ENCODE measurements at regions not wholly inside any gene's neighbourhood (a gene's known extent, or its start where the extent isn't known, plus 50 kb on each side); places are given as distances from the start of the nearest gene placed in this dataset.
"Not testable (repeated sequence)": the region's sequence is repeated elsewhere in the genome, so short reads cannot be mapped to it uniquely, and the experiment has no call there.

GRCh38 chr1:196009362-196009761, 598.9 kb downstream of the KCNT2 start:
- H3K27me3 Mint-ChIP-seq = no peaks in the 10 kb centered on the region
- POLR2A ChIA-PET = no interaction called here

GRCh38 chr1:196007763-196008162, 600.5 kb downstream of the KCNT2 start:
- ChIA-PET CTCF (no interaction called here), POLR2A (no interaction called here)
- Mint-ChIP-seq H3K36me3 (ENCODE audit: low read depth) (no peaks in the 10 kb centered on the region), H3K27me3 (no peaks in the 10 kb centered on the region), H3K4me3 (no peak overlapping the region), H3K4me1 (no peaks in the 10 kb centered on the region), H3K27ac (no peak overlapping the region), H3K9me3 (no peaks in the 10 kb centered on the region)
- no peak for DNase-seq

More at GRCh38 chr1:196009362-196009761, 598.9 kb downstream of the KCNT2 start:
- no peaks in the 10 kb centered on the region for H3K9me3 Mint-ChIP-seq
- no peaks in the 10 kb centered on the region for H3K4me1 Mint-ChIP-seq
- H3K4me3 Mint-ChIP-seq = no peak overlapping the region
- H3K27ac Mint-ChIP-seq = no peak overlapping the region
- H3K36me3 Mint-ChIP-seq (ENCODE audit: low read depth) = no peaks in the 10 kb centered on the region
- DNase-seq = no peak
- CTCF ChIA-PET = no interaction called here

- CTCF ChIA-PET = no interaction called here
- H3K9me3 Mint-ChIP-seq = no peaks in the 10 kb centered on the region
- no peak overlapping the region for H3K27ac Mint-ChIP-seq
Measured at GRCh38 chr1:196005426-196005825, 602.8 kb downstream of the KCNT2 start.

GRCh38 chr1:196004388-196004787, 603.9 kb downstream of the KCNT2 start:
- CTCF ChIA-PET; H3K4me1 Mint-ChIP-seq; POLR2A ChIA-PET; DNase-seq; H3K36me3 Mint-ChIP-seq (ENCODE audit: low read depth); H3K9me3 Mint-ChIP-seq; H3K27me3 Mint-ChIP-seq; H3K4me3 Mint-ChIP-seq; H3K27ac Mint-ChIP-seq: not testable (repeated sequence)

More at GRCh38 chr1:196005426-196005825, 602.8 kb downstream of the KCNT2 start:
- Mint-ChIP-seq H3K27me3 (no peaks in the 10 kb centered on the region), H3K4me3 (no peak overlapping the region), H3K4me1 (no peaks in the 10 kb centered on the region), H3K36me3 (ENCODE audit: low read depth) (no peaks in the 10 kb centered on the region)
- no peak for DNase-seq
- POLR2A ChIA-PET = no interaction called here

GRCh38 chr1:196002906-196003305, 605.3 kb downstream of the KCNT2 start:
- ChIA-PET POLR2A (no interaction called here), CTCF (no interaction called here)
- no peaks in the 10 kb centered on the region for H3K27me3 Mint-ChIP-seq
- H3K4me3 Mint-ChIP-seq = no peak overlapping the region
- no peaks in the 10 kb centered on the region for H3K9me3 Mint-ChIP-seq
- H3K27ac Mint-ChIP-seq = no peak overlapping the region
- H3K4me1 Mint-ChIP-seq = no peaks in the 10 kb centered on the region
- no peaks in the 10 kb centered on the region for H3K36me3 Mint-ChIP-seq (ENCODE audit: low read depth)
- DNase-seq = no peak

- CTCF ChIA-PET; DNase-seq; POLR2A ChIA-PET; H3K4me3 Mint-ChIP-seq; H3K4me1 Mint-ChIP-seq; H3K9me3 Mint-ChIP-seq; H3K27me3 Mint-ChIP-seq; H3K36me3 Mint-ChIP-seq (ENCODE audit: low read depth); H3K27ac Mint-ChIP-seq: not testable (repeated sequence)
Measured at GRCh38 chr1:196002296-196002695, 605.9 kb downstream of the KCNT2 start.

GRCh38 chr1:196001188-196001587, 607.1 kb downstream of the KCNT2 start:
- Mint-ChIP-seq H3K27me3 (no peaks in the 10 kb centered on the region), H3K27ac (no peak overlapping the region), H3K9me3 (no peaks in the 10 kb centered on the region), H3K36me3 (ENCODE audit: low read depth) (no peaks in the 10 kb centered on the region), H3K4me1 (no peaks in the 10 kb centered on the region), H3K4me3 (no peak overlapping the region)
- CTCF ChIA-PET = interaction anchor here (0.7 kb wide), 1 partner anchor 67 kb away, joined by 3 read pairs; no protein-coding TSS in a partner anchor
- POLR2A ChIA-PET = no interaction called here
- no peak for DNase-seq

- POLR2A ChIA-PET = no interaction called here
- Mint-ChIP-seq H3K4me3 (no peak overlapping the region), H3K9me3 (no peaks in the 10 kb centered on the region), H3K36me3 (ENCODE audit: low read depth) (no peaks in the 10 kb centered on the region), H3K4me1 (no peaks in the 10 kb centered on the region), H3K27ac (no peak overlapping the region), H3K27me3 (no peaks in the 10 kb centered on the region)
- no peak for DNase-seq
- CTCF ChIA-PET = no interaction called here
Measured at GRCh38 chr1:195999022-195999421, 609.2 kb downstream of the KCNT2 start.

- H3K9me3 Mint-ChIP-seq = no peaks in the 10 kb centered on the region
Measured at GRCh38 chr1:195981448-195982139, 626.6 kb downstream of the KCNT2 start.

GRCh38 chr1:195979646-195980045, 628.6 kb downstream of the KCNT2 start:
- no peak overlapping the region for H3K27ac Mint-ChIP-seq
- ChIA-PET CTCF (no interaction called here), POLR2A (no interaction called here)
- no peaks in the 10 kb centered on the region for H3K27me3 Mint-ChIP-seq
- no peaks in the 10 kb centered on the region for H3K36me3 Mint-ChIP-seq (ENCODE audit: low read depth)
- no peak for DNase-seq
- no peaks in the 10 kb centered on the region for H3K4me1 Mint-ChIP-seq
- H3K9me3 Mint-ChIP-seq = no peaks in the 10 kb centered on the region
- H3K4me3 Mint-ChIP-seq = no peak overlapping the region

More at GRCh38 chr1:195981448-195982139, 626.6 kb downstream of the KCNT2 start:
- no peak for DNase-seq
- H3K4me3 Mint-ChIP-seq = no peak overlapping the region
- ChIA-PET POLR2A (no interaction called here), CTCF (no interaction called here)
- H3K27ac Mint-ChIP-seq = no peak overlapping the region
- H3K27me3 Mint-ChIP-seq = no peaks in the 10 kb centered on the region
- no peaks in the 10 kb centered on the region for H3K36me3 Mint-ChIP-seq (ENCODE audit: low read depth)
- no peaks in the 10 kb centered on the region for H3K4me1 Mint-ChIP-seq

- CTCF ChIA-PET = no interaction called here
Measured at GRCh38 chr1:195973311-195973904, 634.8 kb downstream of the KCNT2 start.

GRCh38 chr1:195971589-195971988, 636.7 kb downstream of the KCNT2 start:
- Mint-ChIP-seq H3K4me3 (no peak overlapping the region), H3K36me3 (ENCODE audit: low read depth) (no peaks in the 10 kb centered on the region), H3K4me1 (no peaks in the 10 kb centered on the region), H3K9me3 (no peaks in the 10 kb centered on the region), H3K27me3 (no peaks in the 10 kb centered on the region), H3K27ac (no peak overlapping the region)
- no peak for DNase-seq
- ChIA-PET CTCF (no interaction called here), POLR2A (no interaction called here)

More at GRCh38 chr1:195973311-195973904, 634.8 kb downstream of the KCNT2 start:
- H3K4me3 Mint-ChIP-seq = no peak overlapping the region
- no peaks in the 10 kb centered on the region for H3K4me1 Mint-ChIP-seq
- POLR2A ChIA-PET = no interaction called here
- H3K27me3 Mint-ChIP-seq = no peaks in the 10 kb centered on the region
- H3K9me3 Mint-ChIP-seq = no peaks in the 10 kb centered on the region
- no peak overlapping the region for H3K27ac Mint-ChIP-seq
- DNase-seq = no peak
- no peaks in the 10 kb centered on the region for H3K36me3 Mint-ChIP-seq (ENCODE audit: low read depth)

GRCh38 chr1:195970209-195970608, 638.0 kb downstream of the KCNT2 start:
- no peaks in the 10 kb centered on the region for H3K36me3 Mint-ChIP-seq (ENCODE audit: low read depth)
- no peaks in the 10 kb centered on the region for H3K4me1 Mint-ChIP-seq
- no peak overlapping the region for H3K4me3 Mint-ChIP-seq
- ChIA-PET POLR2A (no interaction called here), CTCF (no interaction called here)
- H3K27ac Mint-ChIP-seq = no peak overlapping the region
- no peaks in the 10 kb centered on the region for H3K9me3 Mint-ChIP-seq
- H3K27me3 Mint-ChIP-seq = no peaks in the 10 kb centered on the region
- no peak for DNase-seq

GRCh38 chr1:195965475-195965874, 642.8 kb downstream of the KCNT2 start:
- ChIA-PET POLR2A (no interaction called here), CTCF (no interaction called here)
- Mint-ChIP-seq H3K27ac (no peak overlapping the region), H3K9me3 (no peaks in the 10 kb centered on the region), H3K4me1 (no peaks in the 10 kb centered on the region), H3K27me3 (no peaks in the 10 kb centered on the region), H3K36me3 (ENCODE audit: low read depth) (no peaks in the 10 kb centered on the region), H3K4me3 (no peak overlapping the region)
- no peak for DNase-seq
